IMR-90 (cell line): ENCODE measurements at regions not wholly inside any gene's neighbourhood (a gene's known extent, or its start where the extent isn't known, plus 50 kb on each side); places are given as distances from the start of the nearest gene placed in this dataset.

ENCODE experiments used
- ATAC-seq: fragments of 200-7000 bp; cut with Tn5 transposase; 2 replicates; pipeline ENCODE4 v1.9.1; 2020; ENCODE audit warnings: low read depth, mild to moderate bottlenecking, moderate library complexity
- BruUV-seq: library from RNA; stranded (reverse); fragments of 400-500 nt; replicated peaks from 2 replicates; lab custom pipeline; 2021; lab: Mats Ljungman, UMichigan
- CTCF ChIA-PET: fragments of 300-600 bp; formaldehyde crosslinking; extraction: SDS; loops from one replicate; lab custom pipeline; 2021; ENCODE audit warnings: antibody characterized with exemption; lab: Yijun Ruan, JAX
- POLR2A ChIA-PET: fragments of 300-600 bp; sonication (Branson Sonifier 250); formaldehyde crosslinking; loops from one replicate; lab custom pipeline; 2022; ENCODE audit warnings: antibody characterized with exemption; ENCODE audit not compliant: unreplicated experiment; lab: Charles Lee
- DNase-seq: peaks from one replicate; pipeline ENCODE4 v3.0.0; 2013
- H2AFZ ChIP-seq: replicated peaks from 2 replicates; pipeline ENCODE3; 2013; ENCODE audit warnings: low read length, mild to moderate bottlenecking; ENCODE audit not compliant: poor library complexity
- H2AK5ac ChIP-seq: 2 replicates; pipeline ENCODE4 v1.6.1; 2013; ENCODE audit warnings: low read depth, low read length, inconsistent platforms
- H2AK9ac ChIP-seq: replicated peaks from 2 replicates; pipeline ENCODE3; 2013; ENCODE audit warnings: mild to moderate bottlenecking, low read depth, low read length, moderate library complexity; ENCODE audit not compliant: poor library complexity
- H2BK120ac ChIP-seq: 2 replicates; pipeline ENCODE4 v1.6.1; 2013; ENCODE audit warnings: low read depth, low read length, inconsistent platforms
- H2BK15ac ChIP-seq: 3 replicates; pipeline ENCODE4 v1.6.1; 2013; ENCODE audit warnings: low read depth, low read length, inconsistent platforms
- H2BK20ac ChIP-seq: 2 replicates; pipeline ENCODE4 v1.6.1; 2013; ENCODE audit warnings: low read depth, mild to moderate bottlenecking, inconsistent platforms, low read length, moderate library complexity
- H2BK5ac ChIP-seq: 2 replicates; pipeline ENCODE4 v1.6.1; 2013; ENCODE audit warnings: mild to moderate bottlenecking, low read depth, low read length, inconsistent platforms; ENCODE audit not compliant: poor library complexity, severe bottlenecking
- H3K14ac ChIP-seq: replicated peaks from 2 replicates; pipeline ENCODE4 v1.6.1; 2013; ENCODE audit warnings: low read depth, low read length, inconsistent platforms
- H3K18ac ChIP-seq: 2 replicates; pipeline ENCODE4 v1.6.1; 2013; ENCODE audit warnings: low read depth, low read length, control low read depth
- H3K23ac ChIP-seq: 2 replicates; pipeline ENCODE4 v1.6.1; 2013; ENCODE audit warnings: low read depth, low read length, inconsistent platforms
- H3K27ac ChIP-seq: 2 replicates; pipeline ENCODE4 v1.5.1; 2013; ENCODE audit warnings: mild to moderate bottlenecking, control low read depth, low read length; ENCODE audit not compliant: insufficient read depth
- H3K27me3 ChIP-seq: 2 replicates; pipeline ENCODE4 v1.6.1; 2013; ENCODE audit warnings: low read length; ENCODE audit not compliant: control insufficient read depth, insufficient read depth
- H3K36me3 ChIP-seq: 2 replicates; pipeline ENCODE4 v1.6.1; 2013; ENCODE audit warnings: low read length, mixed read lengths; ENCODE audit not compliant: control insufficient read depth, insufficient read depth
- H3K4ac ChIP-seq: 2 replicates; pipeline ENCODE4 v1.6.1; 2013; ENCODE audit warnings: low read depth, low read length, inconsistent platforms
- H3K4me1 ChIP-seq: 2 replicates; pipeline ENCODE4 v1.6.1; 2013; ENCODE audit warnings: low read length, mixed read lengths; ENCODE audit not compliant: control insufficient read depth, insufficient read depth
- H3K4me2 ChIP-seq: 2 replicates; pipeline ENCODE4 v1.6.1; 2013; ENCODE audit warnings: low read depth, mild to moderate bottlenecking, control low read depth, low read length, moderate library complexity
- H3K4me3 ChIP-seq: 2 replicates; pipeline ENCODE4 v1.5.1; 2013; ENCODE audit warnings: low read depth, mild to moderate bottlenecking, control low read depth, low read length, moderate library complexity; ENCODE audit not compliant: insufficient read depth
- H3K56ac ChIP-seq: 2 replicates; pipeline ENCODE4 v1.6.1; 2013; ENCODE audit warnings: low read length, inconsistent platforms; ENCODE audit not compliant: insufficient read depth; ENCODE audit errors: extremely low read depth
- H3K79me1 ChIP-seq, 2 experiments: 2 replicates each; pipeline ENCODE4 v1.6.1; 2013; ENCODE audit warnings: low read length in 2 of 2, inconsistent platforms in 1 of 2, low read depth in 1 of 2
- H3K9ac ChIP-seq: 2 replicates; pipeline ENCODE4 v1.6.1; 2013; ENCODE audit warnings: low read depth, low read length, control low read depth
- H3K9me1 ChIP-seq: 2 replicates; pipeline ENCODE4 v1.6.1; 2013; ENCODE audit warnings: low read length, inconsistent platforms; ENCODE audit not compliant: insufficient read depth
- H3K9me3 ChIP-seq: 2 replicates; pipeline ENCODE4 v1.6.1; 2013; ENCODE audit warnings: low read length; ENCODE audit not compliant: control insufficient read depth, insufficient read depth
- H4K20me1 ChIP-seq: 2 replicates; pipeline ENCODE4 v1.6.1; 2013; ENCODE audit warnings: low read length, inconsistent platforms; ENCODE audit not compliant: insufficient read depth
- H4K5ac ChIP-seq: 2 replicates; pipeline ENCODE4 v1.6.1; 2013; ENCODE audit warnings: mild to moderate bottlenecking, low read depth, low read length, control low read depth
- H4K8ac ChIP-seq, 2 experiments: 2 replicates each; pipeline ENCODE4 v1.6.1; 2013; ENCODE audit warnings: low read depth in 2 of 2, low read length in 2 of 2, control low read depth in 1 of 2, inconsistent platforms in 1 of 2
- H4K91ac ChIP-seq: 2 replicates; pipeline ENCODE4 v1.6.1; 2013; ENCODE audit warnings: low read depth, low read length, inconsistent platforms; ENCODE audit not compliant: insufficient read depth
- BHLHE40 ChIP-seq: fragments of 150-350 bp; IDR thresholded peaks from 2 replicates; pipeline ENCODE4 v1.6.1; 2016; ENCODE audit warnings: mild to moderate bottlenecking, low read depth, low read length
- POLR2A ChIP-seq: IDR thresholded peaks from 2 replicates; pipeline ENCODE4 v1.6.1; 2012; ENCODE audit warnings: mild to moderate bottlenecking, low read depth, low read length
- USF2 ChIP-seq: fragments of 150-350 bp; IDR thresholded peaks from 2 replicates; pipeline ENCODE4 v1.6.1; 2017; ENCODE audit warnings: mild to moderate bottlenecking, antibody characterized with exemption, low read length, low read depth
- WGBS, 2 experiments: methylation state at CpG; one replicate each; pipeline versions ENCODE4 v1.1.5 to v1.1.7; 2013; ENCODE audit warnings: missing lambda C conversion rate in 2 of 2; ENCODE audit not compliant: insufficient read length in 1 of 2; ENCODE audit errors: extremely low coverage in 2 of 2; 5-methylcytosine and 5-hydroxymethylcytosine counted together
- dilution Hi-C: fragments of 300-500 bp; cut with HindIII; formaldehyde crosslinking; loops from one replicate; pipeline ENCODE4 v1.14.3; 2018; ENCODE audit warnings: low sequenced_read_pairs; ENCODE audit not compliant: unreplicated experiment
- in situ Hi-C: fragments of 300-500 bp; cut with MboI; formaldehyde crosslinking; loops from 3 replicates; pipeline ENCODE4 v1.14.3; 2019; ENCODE audit warnings: low sequenced_read_pairs, inconsistent platforms, mixed read lengths
- intact Hi-C: fragments of 100-400 bp; cut with micrococcal nuclease; formaldehyde crosslinking; loops from 2 replicates; pipeline ENCODE4 v1.10.0; 2022

GRCh38 chr1:195501118-195501517, 1107.1 kb downstream of the KCNT2 start:
- Histone ChIP-seq H3K18ac (no peak overlapping the region), H3K4me1 (no peaks in the 10 kb centered on the region), H3K79me1 (no peaks in the 10 kb centered on the region), H4K8ac (no peak overlapping the region), H2AFZ (no peak overlapping the region), H3K14ac (no peak overlapping the region), H2BK5ac (no peak overlapping the region), H2BK120ac (no peak overlapping the region), H4K91ac (no peak overlapping the region), H3K56ac (no peak overlapping the region), H4K5ac (no peak overlapping the region), H2BK15ac (no peak overlapping the region), H3K27ac (no peak overlapping the region), H3K4ac (no peak overlapping the region), H2AK5ac (no peak overlapping the region), H3K27me3 (no peaks in the 10 kb centered on the region), H3K4me3 (no peak overlapping the region), H2AK9ac (no peak overlapping the region), H4K20me1 (no peaks in the 10 kb centered on the region), H3K23ac (no peak overlapping the region), H3K9me1 (no peaks in the 10 kb centered on the region), H3K36me3 (no peaks in the 10 kb centered on the region), H2BK20ac (no peak overlapping the region), H3K9ac (no peak overlapping the region), H3K9me3 (0 out of 2 replicates have a peak, but pooled peaks cover 2% of the 10 kb centered on the region), H3K4me2 (no peak overlapping the region)
- dilution Hi-C loops = no loop called here
- ChIA-PET CTCF (no interaction called here), POLR2A (no interaction called here)
- WGBS, 2 experiments = no CpG with 5 or more reads among the region's 2 CpGs
- TF ChIP-seq POLR2A (no peak), BHLHE40 (no peak), USF2 (no peak)
- no TSS peak for BruUV-seq
- in situ Hi-C loops = no loop called here
- intact Hi-C loops = no loop called here
- ATAC-seq = no peak
- no peak for DNase-seq
